Ishikawa (cell line): ENCODE measurements at regions not wholly inside any gene's neighbourhood (a gene's known extent, or its start where the extent isn't known, plus 50 kb on each side); places are given as distances from the start of the nearest gene placed in this dataset.
A peak's percentile ranks its signal among the peaks of the same experiment; 100 is the strongest.

Experiments
- CEBPB ChIP-seq: IDR thresholded peaks from 2 replicates; pipeline ENCODE4 v1.6.1; 2012
- CREB1 ChIP-seq: IDR thresholded peaks from 2 replicates; pipeline ENCODE4 v1.6.1; 2012; ENCODE audit warnings: low read depth
- EGR1 ChIP-seq: IDR thresholded peaks from 2 replicates; pipeline ENCODE4 v1.6.1; 2012
- EP300 ChIP-seq: IDR thresholded peaks from 2 replicates; pipeline ENCODE4 v1.6.1; 2012; ENCODE audit warnings: borderline replicate concordance
- FOXM1 ChIP-seq: IDR thresholded peaks from 2 replicates; pipeline ENCODE4 v1.6.1; 2012; ENCODE audit warnings: low read depth, borderline replicate concordance
- MAX ChIP-seq: IDR thresholded peaks from 2 replicates; pipeline ENCODE4 v1.6.1; 2012
- NFIC ChIP-seq: IDR thresholded peaks from 2 replicates; pipeline ENCODE4 v1.6.1; 2012
- RAD21 ChIP-seq: IDR thresholded peaks from 2 replicates; pipeline ENCODE4 v1.6.1; 2012; ENCODE audit warnings: low read depth
- REST ChIP-seq: IDR thresholded peaks from 2 replicates; pipeline ENCODE4 v1.6.1; 2012; ENCODE audit warnings: low read depth, mild to moderate bottlenecking
- TAF1 ChIP-seq: IDR thresholded peaks from 2 replicates; pipeline ENCODE4 v1.6.1; 2012; ENCODE audit warnings: low read depth, mild to moderate bottlenecking
- TCF12 ChIP-seq: IDR thresholded peaks from 2 replicates; pipeline ENCODE4 v1.6.1; 2012; ENCODE audit warnings: low read depth
- TEAD4 ChIP-seq: IDR thresholded peaks from 2 replicates; pipeline ENCODE4 v1.6.1; 2012
- USF1 ChIP-seq: IDR thresholded peaks from 2 replicates; pipeline ENCODE4 v1.6.1; 2012
- YY1 ChIP-seq: IDR thresholded peaks from 2 replicates; pipeline ENCODE4 v1.6.1; 2012; ENCODE audit warnings: low read depth
- ZBTB7A ChIP-seq: IDR thresholded peaks from 2 replicates; pipeline ENCODE4 v1.6.1; 2012; ENCODE audit warnings: low read depth

- TF ChIP-seq REST = no peak
- TF ChIP-seq RAD21 = no peak
- TF ChIP-seq FOXM1 = no peak
- TF ChIP-seq NFIC = no peak
- TF ChIP-seq TAF1 = no peak
- no peak for TF ChIP-seq USF1
- TF ChIP-seq TEAD4 = no peak
- TF ChIP-seq ZBTB7A = no peak
- no peak for TF ChIP-seq CREB1
- no peak for TF ChIP-seq EGR1
- no peak for TF ChIP-seq MAX
- no peak for TF ChIP-seq EP300
- TF ChIP-seq CEBPB = no peak
Observed at GRCh38 chr11:76280151-76280881, 74.0 kb upstream of the WNT11 start.

- no peak for TF ChIP-seq FOXM1
- peak; percentile 51; the same call in 1 of the 2 replicates for TF ChIP-seq TCF12
- TF ChIP-seq USF1 = no peak
- 0 out of 2 replicates have a peak, but pooled peaks have one; percentile 31 for TF ChIP-seq ZBTB7A
Observed at GRCh38 chr11:76279646-76280045, 73.3 kb upstream of the WNT11 start.

GRCh38 chr11:76279038-76279437 lies 72.7 kb upstream of the WNT11 start:
- TF ChIP-seq USF1 (no peak), YY1 (no peak), TCF12 (no peak), TAF1 (no peak), ZBTB7A (no peak), TEAD4 (no peak), EP300 (no peak), NFIC (no peak), REST (no peak), CEBPB (no peak)

- TF ChIP-seq TAF1 (no peak), CEBPB (no peak), TCF12 (no peak), MAX (no peak), NFIC (no peak)
Observed at GRCh38 chr11:76278526-76278925, 72.2 kb upstream of the WNT11 start.

GRCh38 chr11:76277298-76278175 lies 71.2 kb upstream of the WNT11 start:
- TF ChIP-seq ZBTB7A (no peak), RAD21 (no peak), TAF1 (no peak), TEAD4 (no peak), CEBPB (no peak), NFIC (no peak), CREB1 (no peak), MAX (no peak), EP300 (no peak)
